ENCODE measurements at regions not wholly inside any gene's neighbourhood (a gene's known extent, or its start where the extent isn't known, plus 50 kb on each side); places are given as distances from the start of the nearest gene placed in this dataset.

DNA sequence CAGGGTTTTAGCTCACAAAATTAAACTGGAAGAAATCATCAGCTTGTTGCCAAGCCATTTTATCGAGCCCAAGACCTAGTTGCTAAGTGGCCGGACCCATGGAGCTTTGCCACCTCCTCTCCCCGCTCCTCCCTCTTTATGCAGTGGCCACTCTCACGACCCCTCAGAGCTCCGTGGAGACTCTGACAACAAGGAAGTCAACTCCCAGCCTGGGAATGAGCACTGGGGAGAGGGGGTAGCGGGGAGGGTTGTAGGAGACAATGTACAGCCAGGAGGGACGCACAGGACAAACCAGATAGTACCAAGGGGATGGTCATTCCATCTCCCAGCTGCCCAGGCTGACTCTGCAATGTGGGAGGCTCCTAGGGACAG, 250.9 kb downstream of the SIPA1L2 start:
- TF ChIP-seq EZH2phosphoT487 (IDR thresholded peaks at IDR 0.05; ENCODE audit: borderline replicate concordance, low read length) (no peak), CTCF (IDR thresholded peaks at IDR 0.05; ENCODE audit: low read depth, low read length, poor library complexity, severe bottlenecking) (no peak)
- Histone ChIP-seq H3F3A (ENCODE audit: control insufficient read depth, insufficient read depth) (no peaks in the 10 kb centered on the region), H3K4me2 (ENCODE audit: low read length) (no peak overlapping the region), H3K27me3 (ENCODE audit: control insufficient read depth, low read length) (no peaks in the 10 kb centered on the region), H3K9me3 (ENCODE audit: control insufficient read depth, insufficient read depth, low read length) (no peaks in the 10 kb centered on the region), H3K27ac (ENCODE audit: low read depth, low read length) (no peak overlapping the region), H3K4me1 (ENCODE audit: control insufficient read depth, low read length) (no peaks in the 10 kb centered on the region), H4K20me1 (ENCODE audit: control insufficient read depth, insufficient read depth, low read depth, low read length) (no peaks in the 10 kb centered on the region), H3K4me3 (ENCODE audit: low read length) (no peak overlapping the region), H3K9me2 (replicated peaks; ENCODE audit: control insufficient read depth, low read length) (no peaks in the 10 kb centered on the region), H3K79me2 (ENCODE audit: control insufficient read depth, low read length) (no peaks in the 10 kb centered on the region), H3K36me3 (ENCODE audit: control insufficient read depth, low read length) (no peaks in the 10 kb centered on the region)

DNA sequence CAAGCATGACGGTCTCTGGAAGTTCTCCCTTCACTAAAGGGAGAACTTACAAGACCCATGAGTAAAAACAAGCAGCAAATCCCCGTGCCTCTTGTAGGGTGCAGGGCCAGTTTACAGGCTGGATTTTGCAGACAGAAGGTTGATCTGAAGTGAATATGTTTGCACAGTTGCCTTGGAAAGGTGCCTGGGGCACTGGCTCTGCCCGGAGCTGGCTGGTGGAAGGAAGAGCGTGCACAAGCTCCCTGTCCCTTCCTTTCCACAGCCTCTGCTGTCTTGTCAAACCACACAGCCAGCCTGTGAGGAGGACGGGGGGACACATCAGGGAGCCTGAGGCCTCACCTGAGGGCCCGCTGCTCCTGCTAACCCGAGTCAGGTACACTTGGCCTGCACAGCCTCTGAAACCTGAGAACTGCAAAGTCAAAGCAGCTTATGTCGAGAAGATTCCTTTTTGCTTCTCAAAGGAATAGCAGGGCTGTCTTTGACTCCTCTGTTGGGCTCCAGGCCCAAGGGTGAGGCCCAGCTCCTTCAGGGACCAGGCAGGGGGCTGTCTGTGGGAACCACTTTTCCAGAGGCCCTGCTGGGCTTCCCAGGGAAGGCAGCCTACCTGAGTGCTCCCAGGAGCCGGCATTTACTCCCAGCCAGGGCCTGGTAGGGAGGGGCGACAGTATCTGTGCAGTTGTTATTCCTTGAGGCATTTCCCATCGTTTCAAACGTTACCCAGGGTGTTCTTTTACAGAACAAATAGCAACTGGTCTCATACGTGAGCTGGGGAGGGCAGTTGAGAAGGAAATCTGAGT, 251.5 kb downstream of the SIPA1L2 start:
- Histone ChIP-seq H3K4me1 (ENCODE audit: control insufficient read depth, low read length) (no peaks in the 10 kb centered on the region), H3K4me2 (ENCODE audit: low read length) (no peak overlapping the region), H4K20me1 (ENCODE audit: control insufficient read depth, insufficient read depth, low read depth, low read length) (no peaks in the 10 kb centered on the region), H3K9me2 (replicated peaks; ENCODE audit: control insufficient read depth, low read length) (no peaks in the 10 kb centered on the region), H3K27ac (ENCODE audit: low read depth, low read length) (no peak overlapping the region), H3K36me3 (ENCODE audit: control insufficient read depth, low read length) (no peaks in the 10 kb centered on the region), H3K4me3 (ENCODE audit: low read length) (no peak overlapping the region), H3F3A (ENCODE audit: control insufficient read depth, insufficient read depth) (no peaks in the 10 kb centered on the region), H3K9me3 (ENCODE audit: control insufficient read depth, insufficient read depth, low read length) (no peaks in the 10 kb centered on the region), H3K79me2 (ENCODE audit: control insufficient read depth, low read length) (no peaks in the 10 kb centered on the region), H3K27me3 (ENCODE audit: control insufficient read depth, low read length) (no peaks in the 10 kb centered on the region)
- no peak for TF ChIP-seq CTCF (IDR thresholded peaks at IDR 0.05; ENCODE audit: low read depth, low read length, poor library complexity, severe bottlenecking)
- TF ChIP-seq EZH2phosphoT487 (IDR thresholded peaks at IDR 0.05; ENCODE audit: borderline replicate concordance, low read length), result no peak

GRCh38 chr1:232377494-232377770, 252.5 kb downstream of the SIPA1L2 start:
- H3K9me2 ChIP-seq (replicated peaks; ENCODE audit: control insufficient read depth, low read length), result no peaks in the 10 kb centered on the region
- TF ChIP-seq CTCF (IDR thresholded peaks at IDR 0.05; ENCODE audit: low read depth, low read length, poor library complexity, severe bottlenecking) (no peak), EZH2phosphoT487 (IDR thresholded peaks at IDR 0.05; ENCODE audit: borderline replicate concordance, low read length) (no peak)
- H3K27me3 ChIP-seq (ENCODE audit: control insufficient read depth, low read length), result no peaks in the 10 kb centered on the region
- no peaks in the 10 kb centered on the region for H3K9me3 ChIP-seq (ENCODE audit: control insufficient read depth, insufficient read depth, low read length)
- no peaks in the 10 kb centered on the region for H3F3A ChIP-seq (ENCODE audit: control insufficient read depth, insufficient read depth)
- H3K79me2 ChIP-seq (ENCODE audit: control insufficient read depth, low read length), result no peaks in the 10 kb centered on the region
- H3K4me1 ChIP-seq (ENCODE audit: control insufficient read depth, low read length), result no peaks in the 10 kb centered on the region
- no peak overlapping the region for H3K4me3 ChIP-seq (ENCODE audit: low read length)
- H4K20me1 ChIP-seq (ENCODE audit: control insufficient read depth, insufficient read depth, low read depth, low read length), result no peaks in the 10 kb centered on the region
- no peaks in the 10 kb centered on the region for H3K36me3 ChIP-seq (ENCODE audit: control insufficient read depth, low read length)
- H3K27ac ChIP-seq (ENCODE audit: low read depth, low read length), result no peak overlapping the region
- H3K4me2 ChIP-seq (ENCODE audit: low read length), result no peak overlapping the region

Data from DOHH2 (cell line).